Neuron (in vitro differentiated cells): ENCODE measurements at regions not wholly inside any gene's neighbourhood (a gene's known extent, or its start where the extent isn't known, plus 50 kb on each side); places are given as distances from the start of the nearest gene placed in this dataset.
"Not testable (repeated sequence)": the region's sequence is repeated elsewhere in the genome, so short reads cannot be mapped to it uniquely, and the experiment has no call there.

Source experiments
- H2AFZ ChIP-seq: one replicate; pipeline ENCODE4 v1.6.1; 2013; ENCODE audit warnings: low read depth, mild to moderate bottlenecking, inconsistent platforms, low read length, moderate library complexity
- H3K27me3 ChIP-seq: one replicate; pipeline ENCODE4 v1.6.1; 2013; ENCODE audit warnings: low read length; ENCODE audit not compliant: insufficient read depth
- H3K36me3 ChIP-seq: one replicate; pipeline ENCODE4 v1.6.1; 2013; ENCODE audit warnings: low read length; ENCODE audit not compliant: insufficient read depth
- H3K4me1 ChIP-seq: one replicate; pipeline ENCODE4 v1.6.1; 2013; ENCODE audit warnings: low read length; ENCODE audit not compliant: insufficient read depth
- H3K4me3 ChIP-seq: 2 replicates; pipeline ENCODE4 v1.5.1; 2013; ENCODE audit warnings: mild to moderate bottlenecking, low read length, moderate library complexity
- H3K9me3 ChIP-seq: one replicate; pipeline ENCODE4 v1.6.1; 2013; ENCODE audit warnings: low read length

- Histone ChIP-seq H3K36me3 (no peaks in the 10 kb centered on the region), H3K4me1 (no peaks in the 10 kb centered on the region), H3K27me3 (no peaks in the 10 kb centered on the region), H3K9me3 (no peaks in the 10 kb centered on the region), H2AFZ (no peak overlapping the region), H3K4me3 (no peak overlapping the region)
Measured at GRCh38 chr4:188959424-188959823, 820.2 kb downstream of the TRIML1 start.

- H3K4me3 ChIP-seq: no peak overlapping the region
Measured at GRCh38 chr4:188960411-188961093, 821.3 kb downstream of the TRIML1 start.

GRCh38 chr4:188971125-188971524, 831.9 kb downstream of the TRIML1 start:
- H3K27me3 ChIP-seq: no peaks in the 10 kb centered on the region
- H3K4me3 ChIP-seq: no peak overlapping the region
- no peaks in the 10 kb centered on the region for H3K4me1 ChIP-seq
- no peaks in the 10 kb centered on the region for H3K9me3 ChIP-seq
- H3K36me3 ChIP-seq: no peaks in the 10 kb centered on the region
- H2AFZ ChIP-seq: no peak overlapping the region

More at GRCh38 chr4:188960411-188961093, 821.3 kb downstream of the TRIML1 start:
- no peaks in the 10 kb centered on the region for H3K9me3 ChIP-seq
- no peaks in the 10 kb centered on the region for H3K4me1 ChIP-seq
- H3K36me3 ChIP-seq: no peaks in the 10 kb centered on the region
- H2AFZ ChIP-seq: no peak overlapping the region
- H3K27me3 ChIP-seq: no peaks in the 10 kb centered on the region

- Histone ChIP-seq H2AFZ (no peak overlapping the region), H3K4me1 (peaks cover 7% of the 10 kb centered on the region), H3K9me3 (no peaks in the 10 kb centered on the region), H3K36me3 (no peaks in the 10 kb centered on the region), H3K27me3 (no peaks in the 10 kb centered on the region), H3K4me3 (no peak overlapping the region)
Measured at GRCh38 chr4:188975271-188975670, 836.0 kb downstream of the TRIML1 start.

GRCh38 chr4:188976644-188977115, 837.4 kb downstream of the TRIML1 start:
- peaks cover 7% of the 10 kb centered on the region for H3K4me1 ChIP-seq
- H3K4me3 ChIP-seq: no peak overlapping the region
- peak overlapping the region; percentile 87 for H2AFZ ChIP-seq
- no peaks in the 10 kb centered on the region for H3K36me3 ChIP-seq
- H3K27me3 ChIP-seq: no peaks in the 10 kb centered on the region
- no peaks in the 10 kb centered on the region for H3K9me3 ChIP-seq

- not testable (repeated sequence) for H3K4me1 ChIP-seq, H3K9me3 ChIP-seq, H3K36me3 ChIP-seq, H2AFZ ChIP-seq, H3K4me3 ChIP-seq, H3K27me3 ChIP-seq
Measured at GRCh38 chr4:188977232-188977631, 838.0 kb downstream of the TRIML1 start.

GRCh38 chr4:188984518-188984917, 845.3 kb downstream of the TRIML1 start:
- no peak overlapping the region for H2AFZ ChIP-seq
- H3K9me3 ChIP-seq: no peaks in the 10 kb centered on the region
- no peaks in the 10 kb centered on the region for H3K27me3 ChIP-seq
- H3K4me1 ChIP-seq: no peaks in the 10 kb centered on the region
- H3K4me3 ChIP-seq: no peak overlapping the region
- no peaks in the 10 kb centered on the region for H3K36me3 ChIP-seq

GRCh38 chr4:188986271-188986689, 847.0 kb downstream of the TRIML1 start:
- H3K4me1 ChIP-seq: no peaks in the 10 kb centered on the region
- H2AFZ ChIP-seq: no peak overlapping the region
- no peak overlapping the region for H3K4me3 ChIP-seq
- no peaks in the 10 kb centered on the region for H3K9me3 ChIP-seq
- no peaks in the 10 kb centered on the region for H3K27me3 ChIP-seq
- H3K36me3 ChIP-seq: no peaks in the 10 kb centered on the region

- Histone ChIP-seq H3K9me3 (no peaks in the 10 kb centered on the region), H3K36me3 (no peaks in the 10 kb centered on the region), H2AFZ (no peak overlapping the region), H3K27me3 (no peaks in the 10 kb centered on the region), H3K4me1 (no peaks in the 10 kb centered on the region), H3K4me3 (no peak overlapping the region)
Measured at GRCh38 chr4:188987011-188987410, 847.8 kb downstream of the TRIML1 start.

GRCh38 chr4:188988131-188988530, 848.9 kb downstream of the TRIML1 start:
- Histone ChIP-seq H3K9me3 (no peaks in the 10 kb centered on the region), H3K36me3 (no peaks in the 10 kb centered on the region), H2AFZ (no peak overlapping the region), H3K27me3 (no peaks in the 10 kb centered on the region), H3K4me3 (no peak overlapping the region), H3K4me1 (no peaks in the 10 kb centered on the region)

- Histone ChIP-seq H3K4me1 (no peaks in the 10 kb centered on the region), H3K27me3 (no peaks in the 10 kb centered on the region), H3K9me3 (no peaks in the 10 kb centered on the region), H2AFZ (no peak overlapping the region), H3K4me3 (no peak overlapping the region), H3K36me3 (no peaks in the 10 kb centered on the region)
Measured at GRCh38 chr4:188989371-188989770, 850.1 kb downstream of the TRIML1 start.

- Histone ChIP-seq H3K9me3 (no peaks in the 10 kb centered on the region), H3K4me3 (no peak overlapping the region), H3K36me3 (no peaks in the 10 kb centered on the region), H2AFZ (no peak overlapping the region), H3K4me1 (no peaks in the 10 kb centered on the region), H3K27me3 (no peaks in the 10 kb centered on the region)
Measured at GRCh38 chr4:188992706-188993105, 853.5 kb downstream of the TRIML1 start.

- H3K4me1 ChIP-seq: no peaks in the 10 kb centered on the region
Measured at GRCh38 chr4:188993871-188994270, 854.6 kb downstream of the TRIML1 start.

More at GRCh38 chr4:188993871-188994270, 854.6 kb downstream of the TRIML1 start:
- Histone ChIP-seq H3K9me3 (no peaks in the 10 kb centered on the region), H3K27me3 (no peaks in the 10 kb centered on the region), H3K4me3 (no peak overlapping the region), H2AFZ (no peak overlapping the region), H3K36me3 (no peaks in the 10 kb centered on the region)
